ENCODE measurements at regions not wholly inside any gene's neighbourhood (a gene's known extent, or its start where the extent isn't known, plus 50 kb on each side); places are given as distances from the start of the nearest gene placed in this dataset.

GRCh38 chr6:94673251-94673650 is 904.1 kb upstream of the MANEA start:
- no peak for DNase-seq (ENCODE audit: extremely low spot score)
- TF ChIP-seq TARDBP (IDR thresholded peaks at IDR 0.05), result no peak
- no peak for TF ChIP-seq ZNF384 (IDR thresholded peaks at IDR 0.05)
- no peak for TF ChIP-seq SUZ12 (IDR thresholded peaks at IDR 0.05)
- no peak for TF ChIP-seq ARNT (IDR thresholded peaks at IDR 0.05)

DNA sequence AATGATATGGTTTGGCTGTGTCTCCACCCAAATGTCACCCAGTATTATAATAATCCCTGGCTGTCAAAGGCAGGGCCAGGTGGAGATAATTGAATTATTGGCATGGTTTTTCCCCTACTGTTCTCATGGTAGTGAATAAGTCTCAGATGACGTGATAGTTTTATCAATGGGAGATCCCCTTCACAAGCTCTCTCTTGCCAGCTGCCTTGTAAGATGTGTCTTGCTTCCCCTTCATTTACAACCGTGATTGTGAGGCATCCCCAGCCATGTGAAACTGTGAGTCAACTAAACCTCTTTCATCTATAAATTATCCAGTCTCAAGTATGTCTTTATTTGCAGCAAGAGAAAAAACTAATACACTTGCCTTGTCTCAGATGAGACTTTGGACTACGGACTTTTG is 907.3 kb upstream of the MANEA start:
- TF ChIP-seq NFRKB (IDR thresholded peaks at IDR 0.05) (no peak), ARNT (IDR thresholded peaks at IDR 0.05) (no peak), HDGF (IDR thresholded peaks at IDR 0.05; ENCODE audit: borderline replicate concordance) (no peak), PKNOX1 (IDR thresholded peaks at IDR 0.05) (no peak), TARDBP (IDR thresholded peaks at IDR 0.05) (no peak), FOXM1 (IDR thresholded peaks at IDR 0.05; ENCODE audit: borderline replicate concordance) (no peak)
- no peak for DNase-seq (ENCODE audit: extremely low spot score)
- CTCF ChIA-PET, result no interaction called here

More at GRCh38 chr6:94673251-94673650, 904.1 kb upstream of the MANEA start:
- CTCF ChIA-PET, result no interaction called here
- POLR2A ChIA-PET, result no interaction called here

DNA sequence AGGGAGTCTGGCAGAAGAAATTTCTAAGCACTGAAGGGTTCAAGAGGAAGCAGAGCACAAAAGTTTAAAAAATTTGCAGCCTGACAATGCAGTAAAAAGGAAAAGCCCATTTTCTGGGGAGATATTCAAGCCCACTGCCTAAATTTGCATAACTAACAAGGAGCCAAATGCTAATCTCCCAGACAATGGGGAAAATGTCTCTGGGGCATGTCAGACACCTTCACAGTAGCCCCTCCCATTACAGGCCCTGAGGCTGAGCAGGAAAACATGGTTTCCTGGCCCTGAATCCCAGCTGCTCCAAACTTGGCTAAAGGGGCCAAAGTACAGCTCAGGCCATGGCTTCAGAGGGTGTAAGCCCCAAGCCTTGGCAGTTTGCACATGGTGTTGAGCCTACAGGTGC is 908.5 kb upstream of the MANEA start:
- DNase-seq (ENCODE audit: extremely low spot score), result no peak
- CTCF ChIA-PET, result no interaction called here
- no peak for TF ChIP-seq FOXM1 (IDR thresholded peaks at IDR 0.05; ENCODE audit: borderline replicate concordance)
- no peak for TF ChIP-seq ZNF384 (IDR thresholded peaks at IDR 0.05)
- no peak for TF ChIP-seq SUZ12 (IDR thresholded peaks at IDR 0.05)
- no peak for TF ChIP-seq CTBP1 (IDR thresholded peaks at IDR 0.05; ENCODE audit: borderline replicate concordance)
- TF ChIP-seq HDGF (IDR thresholded peaks at IDR 0.05; ENCODE audit: borderline replicate concordance), result no peak
- TF ChIP-seq FOXK2 (IDR thresholded peaks at IDR 0.05), result no peak
- no peak for TF ChIP-seq FOXA1 (IDR thresholded peaks at IDR 0.05)
- no peak for TF ChIP-seq BHLHE40 (IDR thresholded peaks at IDR 0.05; ENCODE audit: borderline replicate concordance)
- no peak for TF ChIP-seq LEF1 (IDR thresholded peaks at IDR 0.05; ENCODE audit: borderline replicate concordance)
- TF ChIP-seq SP1 (IDR thresholded peaks at IDR 0.05), result no peak
- TF ChIP-seq ARNT (IDR thresholded peaks at IDR 0.05), result no peak
- TF ChIP-seq PKNOX1 (IDR thresholded peaks at IDR 0.05), result no peak
- TF ChIP-seq ELF4 (IDR thresholded peaks at IDR 0.05), result no peak
- TF ChIP-seq L3MBTL2 (conservative IDR thresholded peaks at IDR 0.05), result no peak
- no peak for TF ChIP-seq NFRKB (IDR thresholded peaks at IDR 0.05)
- TF ChIP-seq TARDBP (IDR thresholded peaks at IDR 0.05), result no peak
- POLR2A ChIA-PET, result no interaction called here

More for the DNA sequence above, 907.3 kb upstream of the MANEA start:
- POLR2A ChIA-PET, result no interaction called here

GRCh38 chr6:94658929-94659328 is 918.4 kb upstream of the MANEA start:
- TF ChIP-seq ZNF384 (IDR thresholded peaks at IDR 0.05) (no peak), FOXA1 (IDR thresholded peaks at IDR 0.05) (no peak), FOXK2 (IDR thresholded peaks at IDR 0.05) (no peak), CTBP1 (IDR thresholded peaks at IDR 0.05; ENCODE audit: borderline replicate concordance) (no peak), PKNOX1 (IDR thresholded peaks at IDR 0.05) (no peak), LEF1 (IDR thresholded peaks at IDR 0.05; ENCODE audit: borderline replicate concordance) (no peak), ARNT (IDR thresholded peaks at IDR 0.05) (no peak), L3MBTL2 (conservative IDR thresholded peaks at IDR 0.05) (no peak), TARDBP (IDR thresholded peaks at IDR 0.05) (no peak), SP1 (IDR thresholded peaks at IDR 0.05) (no peak), SUZ12 (IDR thresholded peaks at IDR 0.05) (no peak), ELF4 (IDR thresholded peaks at IDR 0.05) (no peak), BHLHE40 (IDR thresholded peaks at IDR 0.05; ENCODE audit: borderline replicate concordance) (no peak)
- POLR2A ChIA-PET, result no interaction called here
- DNase-seq (ENCODE audit: extremely low spot score), result no peak
- CTCF ChIA-PET, result no interaction called here

- no peak for DNase-seq (ENCODE audit: extremely low spot score)
- POLR2A ChIA-PET, result no interaction called here
- TF ChIP-seq NFRKB (IDR thresholded peaks at IDR 0.05) (no peak), SP1 (IDR thresholded peaks at IDR 0.05) (no peak), FOXA1 (IDR thresholded peaks at IDR 0.05) (no peak), CTBP1 (IDR thresholded peaks at IDR 0.05; ENCODE audit: borderline replicate concordance) (no peak), L3MBTL2 (conservative IDR thresholded peaks at IDR 0.05) (no peak), FOXM1 (IDR thresholded peaks at IDR 0.05; ENCODE audit: borderline replicate concordance) (no peak), HDGF (IDR thresholded peaks at IDR 0.05; ENCODE audit: borderline replicate concordance) (no peak), PKNOX1 (IDR thresholded peaks at IDR 0.05) (no peak), TARDBP (IDR thresholded peaks at IDR 0.05) (no peak), SUZ12 (IDR thresholded peaks at IDR 0.05) (no peak), ARNT (IDR thresholded peaks at IDR 0.05) (no peak), BHLHE40 (IDR thresholded peaks at IDR 0.05; ENCODE audit: borderline replicate concordance) (no peak), LEF1 (IDR thresholded peaks at IDR 0.05; ENCODE audit: borderline replicate concordance) (no peak), ELF4 (IDR thresholded peaks at IDR 0.05) (no peak), ZNF384 (IDR thresholded peaks at IDR 0.05) (no peak), FOXK2 (IDR thresholded peaks at IDR 0.05) (no peak)
- CTCF ChIA-PET, result no interaction called here
These were observed 926.1 kb upstream of the MANEA start for GRCh38 chr6:94651239-94651638.

GRCh38 chr6:94645191-94645590 is 932.1 kb upstream of the MANEA start:
- DNase-seq (ENCODE audit: extremely low spot score), result no peak
- ChIA-PET POLR2A (no interaction called here), CTCF (no interaction called here)
- TF ChIP-seq PKNOX1 (IDR thresholded peaks at IDR 0.05), result no peak
- no peak for TF ChIP-seq FOXM1 (IDR thresholded peaks at IDR 0.05; ENCODE audit: borderline replicate concordance)
- TF ChIP-seq FOXA1 (IDR thresholded peaks at IDR 0.05), result no peak
- no peak for TF ChIP-seq ZNF384 (IDR thresholded peaks at IDR 0.05)
- TF ChIP-seq FOXK2 (IDR thresholded peaks at IDR 0.05), result no peak
